Lower leg skin (tissue), 3 donors: ENCODE measurements at regions not wholly inside any gene's neighbourhood (a gene's known extent, or its start where the extent isn't known, plus 50 kb on each side); places are given as distances from the start of the nearest gene placed in this dataset.

Experiments used
- POLR2A ChIP-seq, 2 donors: fragments of 450-650 bp; IDR thresholded peaks; one replicate each; pipeline ENCODE4 v1.6.1; 2016 to 2017; ENCODE audit warnings: antibody characterized with exemption in 2 of 2, mild to moderate bottlenecking in 1 of 2, moderate library complexity in 1 of 2
- TF ChIP-seq, protein P1 (sequence below), 3 donors: fragments of 450-650 bp; IDR thresholded peaks; one replicate each; pipeline ENCODE4 v1.5.1; 2016; ENCODE audit warnings: antibody characterized with exemption in 3 of 3, mild to moderate bottlenecking in 3 of 3, moderate library complexity in 2 of 3

DNA sequence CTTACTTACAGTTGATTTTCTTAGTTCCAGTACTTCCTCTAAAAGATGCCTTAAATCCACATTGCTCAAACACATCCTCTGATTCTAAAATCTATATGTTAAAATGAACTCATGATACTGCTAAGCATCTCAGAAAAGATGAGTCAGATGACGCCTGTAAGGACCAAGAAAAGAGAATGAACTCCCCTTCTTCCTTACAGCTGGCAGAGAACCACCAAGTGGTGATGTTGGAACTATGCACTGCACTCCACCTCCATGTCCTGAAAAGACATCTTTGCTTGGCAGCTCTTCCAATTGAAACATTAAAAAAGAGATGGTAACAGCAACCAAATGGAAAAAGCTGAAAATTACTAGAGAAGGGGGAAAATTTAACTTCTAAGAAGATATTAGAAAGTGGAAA, 648.8 kb downstream of the PTPRC start:
- no peak for TF ChIP-seq POLR2A (IDR thresholded peaks at IDR 0.05)
- TF ChIP-seq, protein P1, sequence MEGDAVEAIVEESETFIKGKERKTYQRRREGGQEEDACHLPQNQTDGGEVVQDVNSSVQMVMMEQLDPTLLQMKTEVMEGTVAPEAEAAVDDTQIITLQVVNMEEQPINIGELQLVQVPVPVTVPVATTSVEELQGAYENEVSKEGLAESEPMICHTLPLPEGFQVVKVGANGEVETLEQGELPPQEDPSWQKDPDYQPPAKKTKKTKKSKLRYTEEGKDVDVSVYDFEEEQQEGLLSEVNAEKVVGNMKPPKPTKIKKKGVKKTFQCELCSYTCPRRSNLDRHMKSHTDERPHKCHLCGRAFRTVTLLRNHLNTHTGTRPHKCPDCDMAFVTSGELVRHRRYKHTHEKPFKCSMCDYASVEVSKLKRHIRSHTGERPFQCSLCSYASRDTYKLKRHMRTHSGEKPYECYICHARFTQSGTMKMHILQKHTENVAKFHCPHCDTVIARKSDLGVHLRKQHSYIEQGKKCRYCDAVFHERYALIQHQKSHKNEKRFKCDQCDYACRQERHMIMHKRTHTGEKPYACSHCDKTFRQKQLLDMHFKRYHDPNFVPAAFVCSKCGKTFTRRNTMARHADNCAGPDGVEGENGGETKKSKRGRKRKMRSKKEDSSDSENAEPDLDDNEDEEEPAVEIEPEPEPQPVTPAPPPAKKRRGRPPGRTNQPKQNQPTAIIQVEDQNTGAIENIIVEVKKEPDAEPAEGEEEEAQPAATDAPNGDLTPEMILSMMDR (IDR thresholded peaks at IDR 0.05) = no peak
